K562 (cell line): ENCODE measurements at regions not wholly inside any gene's neighbourhood (a gene's known extent, or its start where the extent isn't known, plus 50 kb on each side); places are given as distances from the start of the nearest gene placed in this dataset.

Experiments
- ATAC-seq: fragments of 200-7000 bp; cut with Tn5 transposase; 3 replicates; pipeline ENCODE4 v1.9.1; 2020; ENCODE audit warnings: moderate library complexity
- BruUV-seq: library from RNA; stranded (reverse); fragments of 400-500 nt; replicated peaks from 2 replicates; lab custom pipeline; 2021; lab: Mats Ljungman, UMichigan
- CTCF ChIA-PET: fragments of 300-600 bp; formaldehyde crosslinking; extraction: SDS; loops from one replicate; lab custom pipeline; 2021; ENCODE audit warnings: low intra/inter-chr PET ratio; lab: Yijun Ruan, JAX
- POLR2A ChIA-PET: fragments of 300-600, 350-650 bp; sonication (Branson Sonifier 250); formaldehyde crosslinking; extraction: SDS; loops from one replicate; lab custom pipeline; 2021; ENCODE audit warnings: antibody characterized with exemption, inconsistent platforms; lab: Yijun Ruan, JAX
- DNase-seq, 4 experiments: peaks; one replicate each; pipeline versions ENCODE4 v3.0.0 to v3.0.0-alpha.2; 2011 to 2018; ENCODE audit warnings: low spot score in 3 of 4, mixed read lengths in 3 of 4; ENCODE audit errors: extremely low read depth in 1 of 4
- FAIRE-seq: peaks from 2 replicates; lab custom pipeline; 2011; peaks lifted over from hg19 to GRCh38; lab: Jason Lieb, UNC
- H2AFZ ChIP-seq: 2 replicates; pipeline ENCODE4 v1.6.0; 2011; ENCODE audit warnings: low read depth, low read length, control low read depth, inconsistent platforms
- H3K27ac ChIP-seq: fragments of 200-600 bp; 3 replicates; pipeline ENCODE4 v1.8.0; 2011; ENCODE audit warnings: low read depth, mild to moderate bottlenecking, control low read depth, inconsistent platforms, low read length, moderate library complexity, mixed read lengths; ENCODE audit errors: extremely low read depth
- H3K27me3 ChIP-seq, 2 experiments: fragments of 300-600 bp in 1 of 2; 2 replicates in 1 of 2; 3 replicates in 1 of 2; pipeline versions ENCODE4 v1.6.0 to v1.8.0; 2011; ENCODE audit warnings: inconsistent platforms in 2 of 2, low read length in 2 of 2, mild to moderate bottlenecking in 1 of 2, mixed read lengths in 1 of 2, moderate library complexity in 1 of 2; ENCODE audit not compliant: control insufficient read depth in 2 of 2, insufficient read depth in 2 of 2
- H3K36me3 ChIP-seq: fragments of 300-600 bp; 3 replicates; pipeline ENCODE4 v1.8.0; 2011; ENCODE audit warnings: mild to moderate bottlenecking, low read length, inconsistent platforms; ENCODE audit not compliant: control insufficient read depth, insufficient read depth
- H3K4me1 ChIP-seq, 2 experiments: fragments of 200-600 bp in 1 of 2; replicated peaks in 1 of 2; 2 replicates in 1 of 2; 3 replicates in 1 of 2; pipeline versions ENCODE4 v1.5.1 to v1.8.0; 2011; ENCODE audit warnings: inconsistent platforms in 2 of 2, low read length in 2 of 2, mild to moderate bottlenecking in 1 of 2, mixed read lengths in 1 of 2, moderate library complexity in 1 of 2; ENCODE audit not compliant: control insufficient read depth in 2 of 2, insufficient read depth in 2 of 2
- H3K4me2 ChIP-seq: 2 replicates; pipeline ENCODE4 v1.6.1; 2011; ENCODE audit warnings: low read length, control low read depth, inconsistent platforms, mixed read lengths; ENCODE audit not compliant: insufficient read depth
- H3K4me3 ChIP-seq: fragments of 200-600 bp; sonication (generic), shearing (Covaris generic); 2 replicates; pipeline ENCODE4 v1.5.1; 2016; ENCODE audit warnings: control low read depth, inconsistent platforms
- H3K79me2 ChIP-seq: fragments of 200-600 bp; 3 replicates; pipeline ENCODE4 v1.8.0; 2011; ENCODE audit warnings: low read length, inconsistent platforms; ENCODE audit not compliant: control insufficient read depth, insufficient read depth
- H3K9ac ChIP-seq, 2 experiments: 2 replicates each; pipeline versions ENCODE4 v1.6.0 to v1.6.1; 2011; ENCODE audit warnings: low read depth in 2 of 2, low read length in 2 of 2, control low read depth in 1 of 2, inconsistent platforms in 1 of 2, mild to moderate bottlenecking in 1 of 2, mixed read lengths in 1 of 2; ENCODE audit not compliant: insufficient read depth in 1 of 2
- H3K9me1 ChIP-seq: one replicate; pipeline ENCODE4 v1.6.0; 2011; ENCODE audit warnings: inconsistent platforms, mild to moderate bottlenecking, low read length, moderate library complexity; ENCODE audit not compliant: control insufficient read depth, insufficient read depth
- H3K9me3 ChIP-seq: replicated peaks from 2 replicates; pipeline ENCODE4 v1.5.1; 2011; ENCODE audit warnings: low read depth, low read length, inconsistent platforms; ENCODE audit not compliant: control insufficient read depth, insufficient read depth
- H4K20me1 ChIP-seq: replicated peaks from 2 replicates; pipeline ENCODE4 v1.6.1; 2011; ENCODE audit warnings: low read length, inconsistent platforms, mixed read lengths; ENCODE audit not compliant: control insufficient read depth, insufficient read depth
- MEIS2 ChIP-seq: fragments of 450-650 bp; IDR thresholded peaks from 2 replicates; pipeline ENCODE4 v1.6.1; 2014; ENCODE audit warnings: mild to moderate bottlenecking; ENCODE audit not compliant: partially characterized antibody
- ZBTB7A ChIP-seq: IDR thresholded peaks from 2 replicates; pipeline ENCODE4 v1.6.1; 2011; ENCODE audit warnings: low read depth, mild to moderate bottlenecking, low read length, moderate library complexity, borderline replicate concordance; ENCODE audit not compliant: control insufficient read depth
- ZNF507 ChIP-seq: conservative IDR thresholded peaks from 2 replicates; pipeline ENCODE4 v1.6.1; 2017; ENCODE audit warnings: missing genetic modification characterization, missing compliant biosample characterization
- WGBS: fragments of 100-300 bp; shearing (Covaris generic); methylation state at CpG from one replicate; pipeline ENCODE4 v1.1.6; 2016; ENCODE audit warnings: low coverage, mixed read lengths; ENCODE audit not compliant: insufficient coverage; ENCODE audit errors: missing lambda C conversion rate; 5-methylcytosine and 5-hydroxymethylcytosine counted together
- in situ Hi-C: fragments of 300-500 bp; cut with MboI; formaldehyde crosslinking; loops from 4 replicates; pipeline ENCODE4 v1.15.0; 2018; ENCODE audit warnings: inconsistent platforms, mixed read lengths
- intact Hi-C: fragments of 100-400 bp; cut with micrococcal nuclease; formaldehyde crosslinking; loops from 2 replicates; pipeline ENCODE4 v1.14.2; 2022
- TF ChIP-seq, protein P1 (sequence below), 2 experiments: IDR thresholded peaks in 1 of 2; conservative IDR thresholded peaks in 1 of 2; 2 replicates each; pipeline ENCODE4 v1.6.1; 2016; ENCODE audit warnings: low read depth in 2 of 2, mild to moderate bottlenecking in 1 of 2, missing compliant biosample characterization in 1 of 2, missing genetic modification characterization in 1 of 2, moderate library complexity in 1 of 2

GRCh38 chr1:62386351-62387121 lies 50.3 kb upstream of the USP1 start:
- Histone ChIP-seq H2AFZ (no peak overlapping the region), H3K36me3 (no peaks in the 10 kb centered on the region), H3K27me3 (peaks cover 12 to 14% of the 10 kb centered on the region in 2 experiments; a peak in 3 of 5 replicates), H3K27ac (no peak overlapping the region), H3K9me1 (no peaks in the 10 kb centered on the region), H3K4me1 (no peaks in the 10 kb centered on the region), H3K9ac (no peak overlapping the region), H3K4me2 (no peak overlapping the region), H4K20me1 (no peaks in the 10 kb centered on the region), H3K4me3 (no peak overlapping the region), H3K9me3 (no peaks in the 10 kb centered on the region), H3K79me2 (no peaks in the 10 kb centered on the region)
- DNase-seq = no peak
- POLR2A ChIA-PET = interaction anchor here (1.4 kb wide), 1 partner anchor 15 kb away, joined by 3 read pairs; no protein-coding TSS in a partner anchor
- no peak for ATAC-seq
- in situ Hi-C loops = no loop called here
- TF ChIP-seq ZNF507 (no peak), ZBTB7A (no peak), MEIS2 (peak; percentile 36)
- TF ChIP-seq, protein P1, sequence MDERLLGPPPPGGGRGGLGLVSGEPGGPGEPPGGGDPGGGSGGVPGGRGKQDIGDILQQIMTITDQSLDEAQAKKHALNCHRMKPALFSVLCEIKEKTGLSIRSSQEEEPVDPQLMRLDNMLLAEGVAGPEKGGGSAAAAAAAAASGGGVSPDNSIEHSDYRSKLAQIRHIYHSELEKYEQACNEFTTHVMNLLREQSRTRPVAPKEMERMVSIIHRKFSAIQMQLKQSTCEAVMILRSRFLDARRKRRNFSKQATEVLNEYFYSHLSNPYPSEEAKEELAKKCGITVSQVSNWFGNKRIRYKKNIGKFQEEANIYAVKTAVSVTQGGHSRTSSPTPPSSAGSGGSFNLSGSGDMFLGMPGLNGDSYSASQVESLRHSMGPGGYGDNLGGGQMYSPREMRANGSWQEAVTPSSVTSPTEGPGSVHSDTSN (CRISPR knock-in tag; IDR thresholded peaks at IDR 0.05; ENCODE audit: low read depth) = no peak
- TF ChIP-seq, protein P1 (tag; conservative IDR thresholded peaks at IDR 0.05; ENCODE audit: low read depth) = peak; percentile 47; the same call in 1 of the 2 replicates
- 0% methylated on average over 3 of the region's 3 CpGs for WGBS
- BruUV-seq = no TSS peak
- CTCF ChIA-PET = no interaction called here
- intact Hi-C loops = no loop called here
- no peak for FAIRE-seq
